ENCODE measurements at regions not wholly inside any gene's neighbourhood (a gene's known extent, or its start where the extent isn't known, plus 50 kb on each side); places are given as distances from the start of the nearest gene placed in this dataset.

DNA sequence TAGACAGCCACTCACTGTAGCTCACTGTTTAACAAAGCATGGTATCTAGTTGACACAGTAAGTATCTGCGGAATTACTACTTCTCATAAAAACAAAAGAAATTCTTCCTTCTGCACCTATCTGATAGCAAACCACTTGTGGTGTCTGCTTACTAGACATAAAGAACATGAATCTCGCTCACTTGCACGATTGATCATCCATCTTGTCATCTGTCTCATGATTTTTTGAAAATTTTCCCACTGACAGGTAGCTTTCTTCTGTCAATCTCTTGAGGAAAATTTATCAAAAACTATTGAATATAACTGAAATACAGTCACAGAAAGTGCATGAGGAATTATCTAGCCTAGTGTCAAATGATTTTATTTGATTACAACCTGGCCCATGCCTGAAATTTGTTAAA, 291.6 kb upstream of the ANO3 start:
- Histone ChIP-seq H3K36me3 (ENCODE audit: control insufficient read depth, insufficient read depth, low read length) (no peaks in the 10 kb centered on the region), H3K27ac (ENCODE audit: low read length) (no peak overlapping the region), H3K4me3 (ENCODE audit: low read depth in 2 of 2, low read length in 2 of 2) (no peak overlapping the region), H3K27me3 (ENCODE audit: control insufficient read depth, insufficient read depth, low read length) (no peaks in the 10 kb centered on the region), H3K4me1 (ENCODE audit: control insufficient read depth, insufficient read depth, low read length) (no peaks in the 10 kb centered on the region), H3K9me3 (ENCODE audit: control insufficient read depth, insufficient read depth, low read depth, low read length) (no peaks in the 10 kb centered on the region)
- no TSS peak for BruUV-seq (replicated peaks)
- TF ChIP-seq SIN3A (IDR thresholded peaks at IDR 0.05; ENCODE audit: borderline replicate concordance, insufficient read depth, low read depth, low read length) (no peak), TCF7L2 (IDR thresholded peaks at IDR 0.05; ENCODE audit: low read depth, low read length) (no peak), CTCF (IDR thresholded peaks at IDR 0.05) (no peak), POLR2AphosphoS5 (IDR thresholded peaks at IDR 0.05; ENCODE audit: low read depth, low read length) (no peak)
- TF ChIP-seq, protein P1, sequence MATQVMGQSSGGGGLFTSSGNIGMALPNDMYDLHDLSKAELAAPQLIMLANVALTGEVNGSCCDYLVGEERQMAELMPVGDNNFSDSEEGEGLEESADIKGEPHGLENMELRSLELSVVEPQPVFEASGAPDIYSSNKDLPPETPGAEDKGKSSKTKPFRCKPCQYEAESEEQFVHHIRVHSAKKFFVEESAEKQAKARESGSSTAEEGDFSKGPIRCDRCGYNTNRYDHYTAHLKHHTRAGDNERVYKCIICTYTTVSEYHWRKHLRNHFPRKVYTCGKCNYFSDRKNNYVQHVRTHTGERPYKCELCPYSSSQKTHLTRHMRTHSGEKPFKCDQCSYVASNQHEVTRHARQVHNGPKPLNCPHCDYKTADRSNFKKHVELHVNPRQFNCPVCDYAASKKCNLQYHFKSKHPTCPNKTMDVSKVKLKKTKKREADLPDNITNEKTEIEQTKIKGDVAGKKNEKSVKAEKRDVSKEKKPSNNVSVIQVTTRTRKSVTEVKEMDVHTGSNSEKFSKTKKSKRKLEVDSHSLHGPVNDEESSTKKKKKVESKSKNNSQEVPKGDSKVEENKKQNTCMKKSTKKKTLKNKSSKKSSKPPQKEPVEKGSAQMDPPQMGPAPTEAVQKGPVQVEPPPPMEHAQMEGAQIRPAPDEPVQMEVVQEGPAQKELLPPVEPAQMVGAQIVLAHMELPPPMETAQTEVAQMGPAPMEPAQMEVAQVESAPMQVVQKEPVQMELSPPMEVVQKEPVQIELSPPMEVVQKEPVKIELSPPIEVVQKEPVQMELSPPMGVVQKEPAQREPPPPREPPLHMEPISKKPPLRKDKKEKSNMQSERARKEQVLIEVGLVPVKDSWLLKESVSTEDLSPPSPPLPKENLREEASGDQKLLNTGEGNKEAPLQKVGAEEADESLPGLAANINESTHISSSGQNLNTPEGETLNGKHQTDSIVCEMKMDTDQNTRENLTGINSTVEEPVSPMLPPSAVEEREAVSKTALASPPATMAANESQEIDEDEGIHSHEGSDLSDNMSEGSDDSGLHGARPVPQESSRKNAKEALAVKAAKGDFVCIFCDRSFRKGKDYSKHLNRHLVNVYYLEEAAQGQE (IDR thresholded peaks at IDR 0.05; ENCODE audit: insufficient read depth in 1 of 2, low read depth in 2 of 2, low read length in 1 of 2): no peak
- intact Hi-C loops (cut with micrococcal nuclease; ENCODE audit: unreplicated experiment) (no loop called here), in situ Hi-C loops (cut with HindIII; ENCODE audit: low pct_unique_long_range_greater_than_20kb, low sequenced_read_pairs) (no loop called here)
- DNase-seq (ENCODE audit: low read depth, low spot score) (no peak), ATAC-seq (no peak)
- ChIA-PET CTCF (no interaction called here), POLR2A (no interaction called here)

- no peak overlapping the region for H3K27ac ChIP-seq (ENCODE audit: low read length)
- no peak for ATAC-seq
- no peak overlapping the region for H3K4me3 ChIP-seq (ENCODE audit: low read depth in 2 of 2, low read length in 2 of 2)
- in situ Hi-C loops (cut with HindIII; ENCODE audit: low pct_unique_long_range_greater_than_20kb, low sequenced_read_pairs) (no loop called here), intact Hi-C loops (cut with micrococcal nuclease; ENCODE audit: unreplicated experiment) (no loop called here)
- BruUV-seq (replicated peaks): no TSS peak
- H3K4me1 ChIP-seq (ENCODE audit: control insufficient read depth, insufficient read depth, low read length): no peaks in the 10 kb centered on the region
- CTCF ChIA-PET: no interaction called here
- H3K36me3 ChIP-seq (ENCODE audit: control insufficient read depth, insufficient read depth, low read length): no peaks in the 10 kb centered on the region
- DNase-seq (ENCODE audit: low read depth, low spot score): no peak
- TF ChIP-seq, protein P1 (IDR thresholded peaks at IDR 0.05; ENCODE audit: insufficient read depth in 1 of 2, low read depth in 2 of 2, low read length in 1 of 2): no peak
- no peak for TF ChIP-seq TCF7L2 (IDR thresholded peaks at IDR 0.05; ENCODE audit: low read depth, low read length)
- TF ChIP-seq CTCF (IDR thresholded peaks at IDR 0.05): no peak
- no peak for TF ChIP-seq SIN3A (IDR thresholded peaks at IDR 0.05; ENCODE audit: borderline replicate concordance, insufficient read depth, low read depth, low read length)
- TF ChIP-seq POLR2AphosphoS5 (IDR thresholded peaks at IDR 0.05; ENCODE audit: low read depth, low read length): no peak
- no peaks in the 10 kb centered on the region for H3K9me3 ChIP-seq (ENCODE audit: control insufficient read depth, insufficient read depth, low read depth, low read length)
- POLR2A ChIA-PET: no interaction called here
- H3K27me3 ChIP-seq (ENCODE audit: control insufficient read depth, insufficient read depth, low read length): no peaks in the 10 kb centered on the region
These were observed 289.8 kb upstream of the ANO3 start for GRCh38 chr11:26042113-26042512.
